ENCODE measurements at regions not wholly inside any gene's neighbourhood (a gene's known extent, or its start where the extent isn't known, plus 50 kb on each side); places are given as distances from the start of the nearest gene placed in this dataset.

DNA sequence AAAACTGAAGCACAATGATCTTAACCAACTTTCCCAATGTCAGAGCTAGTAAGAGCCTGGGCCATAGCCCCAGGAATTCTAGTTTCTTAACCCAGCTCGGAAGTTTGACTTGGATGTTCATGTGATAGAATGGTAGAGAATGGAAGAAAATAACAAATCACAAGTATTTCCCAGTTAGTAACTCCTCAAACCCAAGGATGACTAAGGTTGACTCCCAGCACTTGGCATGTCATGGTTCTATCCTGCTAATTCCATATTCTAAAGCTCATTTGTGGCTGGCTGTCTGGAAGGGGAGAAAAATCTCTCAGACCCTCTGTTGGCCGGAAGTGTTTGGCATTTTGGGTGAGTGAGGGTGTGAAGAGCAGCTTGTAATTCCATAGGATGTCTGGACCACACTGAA lies 248.7 kb downstream of the RFPL4B start:
- FAIRE-seq (no peak), ATAC-seq (no peak), DNase-seq (ENCODE audit: low read depth in 1 of 2, low spot score in 1 of 2) (no peak)
- Histone ChIP-seq H3K27ac (no peak overlapping the region), H3K4me2 (no peak overlapping the region), H3K4me1 (no peaks in the 10 kb centered on the region), H3K4me3 (no peak overlapping the region), H3K9me3 (no peaks in the 10 kb centered on the region)
- WGBS (ENCODE audit: missing lambda C conversion rate) = 14% methylated on average over 2 of the region's 2 CpGs
- TF ChIP-seq REST (IDR thresholded peaks at IDR 0.05) = no peak
- TF ChIP-seq MAFK (IDR thresholded peaks at IDR 0.05; ENCODE audit: partially characterized antibody) = no peak
- TF ChIP-seq TFCP2L1 (CRISPR knock-in tag; IDR thresholded peaks at IDR 0.05) = no peak
- TF ChIP-seq CHD2 (IDR thresholded peaks at IDR 0.05; ENCODE audit: low read length, partially characterized antibody) = no peak
- TF ChIP-seq HOXA7 (CRISPR knock-in tag; IDR thresholded peaks at IDR 0.05) = no peak
- no peak for TF ChIP-seq KDM5A (IDR thresholded peaks at IDR 0.05)
- no peak for TF ChIP-seq ELK1 (IDR thresholded peaks at IDR 0.05; ENCODE audit: low read depth, low read length)
- no peak for TF ChIP-seq NPAS2 (CRISPR knock-in tag; IDR thresholded peaks at IDR 0.05; ENCODE audit: borderline replicate concordance)
- TF ChIP-seq POLR2A (IDR thresholded peaks at IDR 0.05; ENCODE audit: low read length) = no peak
- TF ChIP-seq, protein P1, sequence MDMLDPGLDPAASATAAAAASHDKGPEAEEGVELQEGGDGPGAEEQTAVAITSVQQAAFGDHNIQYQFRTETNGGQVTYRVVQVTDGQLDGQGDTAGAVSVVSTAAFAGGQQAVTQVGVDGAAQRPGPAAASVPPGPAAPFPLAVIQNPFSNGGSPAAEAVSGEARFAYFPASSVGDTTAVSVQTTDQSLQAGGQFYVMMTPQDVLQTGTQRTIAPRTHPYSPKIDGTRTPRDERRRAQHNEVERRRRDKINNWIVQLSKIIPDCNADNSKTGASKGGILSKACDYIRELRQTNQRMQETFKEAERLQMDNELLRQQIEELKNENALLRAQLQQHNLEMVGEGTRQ (IDR thresholded peaks at IDR 0.05) = no peak
- no peak for TF ChIP-seq MYC (IDR thresholded peaks at IDR 0.05; ENCODE audit: borderline replicate concordance, low read length)
- no peak for TF ChIP-seq RAD21 (conservative IDR thresholded peaks at IDR 0.05 in 1 of 2, IDR thresholded peaks at IDR 0.05 in 1 of 2)
- no peak for TF ChIP-seq PHF8 (IDR thresholded peaks at IDR 0.05; ENCODE audit: borderline replicate concordance, low read depth)
- no peak for TF ChIP-seq JUNB (IDR thresholded peaks at IDR 0.05)
- no peak for TF ChIP-seq HEYL (CRISPR knock-in tag; IDR thresholded peaks at IDR 0.05)
- POLR2A ChIA-PET = no interaction called here
- CTCF ChIA-PET = no interaction called here

DNA sequence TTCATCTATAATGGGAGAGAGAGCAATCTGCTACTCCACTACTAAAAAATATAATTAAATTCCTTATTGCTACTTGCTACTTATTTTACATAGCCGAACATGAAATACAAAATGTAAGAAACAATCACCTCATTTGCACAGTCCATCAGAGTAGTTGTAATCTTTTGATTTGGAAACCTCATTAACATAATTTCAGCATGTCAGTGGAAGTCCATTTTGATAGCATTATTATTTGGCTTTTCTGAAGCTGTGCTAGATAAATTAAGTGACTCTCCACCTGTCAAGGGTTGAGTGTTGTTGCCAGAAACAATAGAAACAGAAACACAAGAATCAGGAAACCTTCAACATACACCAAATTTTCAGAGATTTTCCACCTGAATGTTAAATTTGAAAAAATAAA lies 250.0 kb downstream of the RFPL4B start:
- FAIRE-seq = no peak

More for the DNA sequence above, 250.0 kb downstream of the RFPL4B start:
- Histone ChIP-seq H3K4me1 (no peaks in the 10 kb centered on the region), H3K4me3 (no peak overlapping the region), H3K27ac (no peak overlapping the region), H3K9me3 (no peaks in the 10 kb centered on the region), H3K4me2 (no peak overlapping the region)
- WGBS (ENCODE audit: missing lambda C conversion rate) = 33% methylated on average over 1 of the region's 1 CpG
- TF ChIP-seq NFE2L2 (conservative IDR thresholded peaks at IDR 0.05; ENCODE audit: low read length) = no peak
- TF ChIP-seq PHF8 (IDR thresholded peaks at IDR 0.05; ENCODE audit: borderline replicate concordance, low read depth) = no peak
- TF ChIP-seq ZSCAN20 (CRISPR knock-in tag; IDR thresholded peaks at IDR 0.05) = no peak
- no peak for TF ChIP-seq CBX2 (IDR thresholded peaks at IDR 0.05; ENCODE audit: borderline replicate concordance, low read depth)
- TF ChIP-seq POLR2AphosphoS2 (conservative IDR thresholded peaks at IDR 0.05; ENCODE audit: low read length) = no peak
- TF ChIP-seq HES2 (IDR thresholded peaks at IDR 0.05) = no peak
- TF ChIP-seq ELK1 (IDR thresholded peaks at IDR 0.05; ENCODE audit: low read depth, low read length) = no peak
- TF ChIP-seq MAFK (IDR thresholded peaks at IDR 0.05; ENCODE audit: partially characterized antibody) = no peak
- POLR2A ChIA-PET = no interaction called here
- CTCF ChIA-PET = no interaction called here
- ATAC-seq (no peak), DNase-seq (ENCODE audit: low read depth in 1 of 2, low spot score in 1 of 2) (no peak)

Data from A549 (cell line).